ENCODE measurements at regions not wholly inside any gene's neighbourhood (a gene's known extent, or its start where the extent isn't known, plus 50 kb on each side); places are given as distances from the start of the nearest gene placed in this dataset.

GRCh38 chrX:79482686-79483085 lies 115.6 kb upstream of the ITM2A start (continued):
- TF ChIP-seq ATF1 (CRISPR knock-in tag; IDR thresholded peaks at IDR 0.05) (no peak), ZNF138 (CRISPR knock-in tag; conservative IDR thresholded peaks at IDR 0.05) (no peak), PREB (CRISPR knock-in tag; IDR thresholded peaks at IDR 0.05; ENCODE audit: borderline replicate concordance) (no peak), SOX15 (CRISPR knock-in tag; IDR thresholded peaks at IDR 0.05) (no peak), GABPB1 (CRISPR knock-in tag; IDR thresholded peaks at IDR 0.05) (no peak), MLX (CRISPR knock-in tag; IDR thresholded peaks at IDR 0.05) (no peak), ZSCAN18 (CRISPR knock-in tag; IDR thresholded peaks at IDR 0.05) (no peak), MAX (CRISPR knock-in tag; IDR thresholded peaks at IDR 0.05) (no peak), ZNF423 (CRISPR knock-in tag; IDR thresholded peaks at IDR 0.05) (no peak), NR2C2 (CRISPR knock-in tag; IDR thresholded peaks at IDR 0.05) (no peak), NFYB (CRISPR knock-in tag; conservative IDR thresholded peaks at IDR 0.05; ENCODE audit: low read depth) (no peak)

- CTCF ChIA-PET = no interaction called here
- H3K9me3 Mint-ChIP-seq = no peaks in the 10 kb centered on the region
- no peak for ATAC-seq
These were observed 110.6 kb upstream of the ITM2A start for GRCh38 chrX:79477691-79478090.

More at GRCh38 chrX:79477691-79478090, 110.6 kb upstream of the ITM2A start:
- Mint-ChIP-seq H3K27me3 (ENCODE audit: low read depth) (no peaks in the 10 kb centered on the region), H3K4me1 (no peaks in the 10 kb centered on the region), H3K36me3 (no peaks in the 10 kb centered on the region), H3K27ac (no peak overlapping the region), H3K4me3 (no peak overlapping the region)
- POLR2A ChIA-PET = no interaction called here
- no peak for DNase-seq (ENCODE audit: low spot score)
- TF ChIP-seq ZNF396 (CRISPR knock-in tag; IDR thresholded peaks at IDR 0.05; ENCODE audit: borderline replicate concordance) = no peak
- no peak for TF ChIP-seq RORB (CRISPR knock-in tag; IDR thresholded peaks at IDR 0.05)
- TF ChIP-seq ZNF423 (CRISPR knock-in tag; IDR thresholded peaks at IDR 0.05) = no peak
- no peak for TF ChIP-seq FOXJ3 (CRISPR knock-in tag; IDR thresholded peaks at IDR 0.05; ENCODE audit: borderline replicate concordance)
- TF ChIP-seq ZNF219 (CRISPR knock-in tag; IDR thresholded peaks at IDR 0.05; ENCODE audit: borderline replicate concordance) = no peak
- no peak for TF ChIP-seq AR (CRISPR knock-in tag; IDR thresholded peaks at IDR 0.05)
- TF ChIP-seq USF1 (CRISPR knock-in tag; IDR thresholded peaks at IDR 0.05) = no peak
- TF ChIP-seq IRF2 (CRISPR knock-in tag; IDR thresholded peaks at IDR 0.05; ENCODE audit: borderline replicate concordance, low read depth) = no peak
- TF ChIP-seq PREB (CRISPR knock-in tag; IDR thresholded peaks at IDR 0.05; ENCODE audit: borderline replicate concordance) = no peak
- no peak for TF ChIP-seq ZSCAN18 (CRISPR knock-in tag; IDR thresholded peaks at IDR 0.05)
- no peak for TF ChIP-seq E2F5 (CRISPR knock-in tag; IDR thresholded peaks at IDR 0.05)
- TF ChIP-seq ZNF232 (CRISPR knock-in tag; IDR thresholded peaks at IDR 0.05) = no peak
- TF ChIP-seq GRHL2 (CRISPR knock-in tag; IDR thresholded peaks at IDR 0.05; ENCODE audit: insufficient replicate concordance, severe bottlenecking) = no peak
- no peak for TF ChIP-seq ZNF416 (CRISPR knock-in tag; IDR thresholded peaks at IDR 0.05)
- no peak for TF ChIP-seq ATF2 (CRISPR knock-in tag; IDR thresholded peaks at IDR 0.05; ENCODE audit: borderline replicate concordance, low read depth)
- no peak for TF ChIP-seq ZNF138 (CRISPR knock-in tag; conservative IDR thresholded peaks at IDR 0.05)
- no peak for TF ChIP-seq MLX (CRISPR knock-in tag; IDR thresholded peaks at IDR 0.05)

Measured in WTC11 (cell line).